NB4 (cell line): ENCODE measurements at regions not wholly inside any gene's neighbourhood (a gene's known extent, or its start where the extent isn't known, plus 50 kb on each side); places are given as distances from the start of the nearest gene placed in this dataset.

ENCODE experiments used
- CTCF ChIP-seq: IDR thresholded peaks from one replicate; pipeline ENCODE4 v1.5.1; 2012; ENCODE audit warnings: low read depth, low read length
- POLR2A ChIP-seq: IDR thresholded peaks from 2 replicates; pipeline ENCODE4 v1.6.1; 2011; ENCODE audit warnings: mild to moderate bottlenecking; ENCODE audit not compliant: insufficient read length; ENCODE audit errors: extremely low read depth

DNA sequence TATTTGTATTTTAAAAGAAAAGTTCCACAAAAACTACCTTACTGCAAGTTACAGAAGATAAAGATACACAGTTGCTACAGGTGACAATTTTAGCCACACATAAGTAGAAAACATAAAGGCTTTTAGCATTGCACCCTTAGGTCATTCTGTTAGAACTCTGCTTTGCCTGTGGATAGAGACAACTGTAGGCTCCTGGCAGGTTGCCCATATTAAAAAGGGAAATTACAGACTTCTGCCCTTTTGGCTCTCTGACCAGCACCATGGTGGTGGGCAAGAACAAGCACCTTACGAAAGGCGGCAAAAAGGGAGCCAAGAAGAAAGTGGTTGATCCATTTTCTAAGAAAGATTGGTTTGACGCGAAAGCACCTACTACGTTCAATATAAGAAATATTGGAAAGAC lies 223.3 kb downstream of the MC4R start:
- TF ChIP-seq CTCF, result no peak
- no peak for TF ChIP-seq POLR2A
